H1 (cell line): ENCODE measurements at regions not wholly inside any gene's neighbourhood (a gene's known extent, or its start where the extent isn't known, plus 50 kb on each side); places are given as distances from the start of the nearest gene placed in this dataset.

ENCODE experiments used
- CEBPB ChIP-seq: IDR thresholded peaks from 2 replicates; pipeline ENCODE4 v1.6.1; 2012; ENCODE audit warnings: low read depth, low read length
- GABPA ChIP-seq: IDR thresholded peaks from 2 replicates; pipeline ENCODE4 v1.6.1; 2011; ENCODE audit warnings: mild to moderate bottlenecking, low read length, moderate library complexity, borderline replicate concordance; ENCODE audit not compliant: insufficient read depth
- GTF2F1 ChIP-seq: IDR thresholded peaks from 2 replicates; pipeline ENCODE4 v1.6.1; 2012; ENCODE audit warnings: low read depth, low read length, improper control_type of control experiment, borderline replicate concordance
- HDAC2 ChIP-seq, 2 experiments: fragments of 300-600 bp in 1 of 2; sonication (generic) in 1 of 2; IDR thresholded peaks; 2 replicates each; pipeline ENCODE4 v1.6.1; 2011 to 2012; ENCODE audit warnings: low read depth in 2 of 2, low read length in 2 of 2, mild to moderate bottlenecking in 2 of 2, moderate library complexity in 2 of 2, borderline replicate concordance in 1 of 2, inconsistent platforms in 1 of 2
- POLR2A ChIP-seq, 2 experiments: IDR thresholded peaks; 1 replicate in 1 of 2; 2 replicates in 1 of 2; pipeline ENCODE4 v1.6.1; 2011; ENCODE audit warnings: low read depth in 2 of 2, low read length in 2 of 2, mild to moderate bottlenecking in 2 of 2; ENCODE audit errors: control extremely low read depth in 1 of 2
- SAP30 ChIP-seq: fragments of 300-600 bp; sonication (generic); IDR thresholded peaks from 2 replicates; pipeline ENCODE4 v1.7.1; 2012; ENCODE audit warnings: low read length, moderate library complexity, mild to moderate bottlenecking, inconsistent platforms; ENCODE audit not compliant: insufficient read depth, insufficient replicate concordance
- SIN3A ChIP-seq, 2 experiments: IDR thresholded peaks in 1 of 2; conservative IDR thresholded peaks in 1 of 2; 2 replicates each; pipeline ENCODE4 v1.6.1; 2011 to 2012; ENCODE audit warnings: low read length in 2 of 2, improper control_type of control experiment in 1 of 2, low read depth in 1 of 2, mild to moderate bottlenecking in 1 of 2
- SIX5 ChIP-seq: IDR thresholded peaks from 2 replicates; pipeline ENCODE4 v1.6.1; 2011; ENCODE audit warnings: mild to moderate bottlenecking, low read depth, low read length
- SUZ12 ChIP-seq: fragments of 200-600 bp; sonication (generic); IDR thresholded peaks from 2 replicates; pipeline ENCODE4 v1.6.1; 2012; ENCODE audit warnings: mild to moderate bottlenecking, inconsistent platforms, low read length, moderate library complexity, mixed read lengths
- YY1 ChIP-seq: IDR thresholded peaks from 2 replicates; pipeline ENCODE4 v1.6.1; 2011; ENCODE audit warnings: low read depth, mild to moderate bottlenecking, low read length
- ZNF274 ChIP-seq: IDR thresholded peaks from 2 replicates; pipeline ENCODE4 v1.7.0; 2012; ENCODE audit warnings: low read length, borderline replicate concordance; ENCODE audit errors: extremely low read depth
- TF ChIP-seq, protein P1 (sequence below), 3 experiments: IDR thresholded peaks; 1 replicate in 2 of 3; 2 replicates in 1 of 3; pipeline versions ENCODE4 v1.5.1 to v1.6.1; 2011; ENCODE audit warnings: low read length in 3 of 3, mild to moderate bottlenecking in 3 of 3, inconsistent platforms in 2 of 3, low read depth in 1 of 3, moderate library complexity in 1 of 3; ENCODE audit not compliant: insufficient read depth in 1 of 3; ENCODE audit errors: control extremely low read depth in 1 of 3
- TF ChIP-seq, protein P2 (sequence below): IDR thresholded peaks from 2 replicates; pipeline ENCODE4 v1.6.1; 2011; ENCODE audit warnings: low read length, improper control_type of control experiment

DNA sequence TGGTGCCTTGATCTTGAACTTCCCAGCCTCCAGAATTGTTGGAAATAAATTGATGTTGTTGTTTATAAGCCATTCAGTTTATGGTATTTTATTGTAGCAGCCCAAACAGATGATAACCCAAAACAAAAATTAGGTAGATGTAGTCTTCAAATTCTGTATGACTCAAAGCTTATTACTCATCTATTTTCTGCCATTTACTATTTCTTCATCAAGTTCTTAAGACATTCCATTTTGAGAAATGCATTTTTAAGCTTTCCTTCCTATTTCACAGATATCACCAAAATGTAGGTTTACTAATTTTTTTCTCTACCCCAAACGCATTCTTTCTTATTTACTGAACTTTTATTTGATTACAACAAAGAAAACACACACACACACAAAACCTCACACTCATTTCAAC is 148.2 kb downstream of the RND3 start:
- TF ChIP-seq SIX5 = no peak
- no peak for TF ChIP-seq SAP30
- no peak for TF ChIP-seq GABPA
- no peak for TF ChIP-seq YY1
- no peak for TF ChIP-seq GTF2F1
- no peak for TF ChIP-seq SUZ12
- TF ChIP-seq ZNF274 = no peak
- TF ChIP-seq CEBPB = no peak
- TF ChIP-seq POLR2A (IDR thresholded peaks at IDR 0.05; ENCODE audit: control extremely low read depth in 1 of 2, low read depth in 2 of 2, low read length in 2 of 2) = no peak
- TF ChIP-seq, protein P1, sequence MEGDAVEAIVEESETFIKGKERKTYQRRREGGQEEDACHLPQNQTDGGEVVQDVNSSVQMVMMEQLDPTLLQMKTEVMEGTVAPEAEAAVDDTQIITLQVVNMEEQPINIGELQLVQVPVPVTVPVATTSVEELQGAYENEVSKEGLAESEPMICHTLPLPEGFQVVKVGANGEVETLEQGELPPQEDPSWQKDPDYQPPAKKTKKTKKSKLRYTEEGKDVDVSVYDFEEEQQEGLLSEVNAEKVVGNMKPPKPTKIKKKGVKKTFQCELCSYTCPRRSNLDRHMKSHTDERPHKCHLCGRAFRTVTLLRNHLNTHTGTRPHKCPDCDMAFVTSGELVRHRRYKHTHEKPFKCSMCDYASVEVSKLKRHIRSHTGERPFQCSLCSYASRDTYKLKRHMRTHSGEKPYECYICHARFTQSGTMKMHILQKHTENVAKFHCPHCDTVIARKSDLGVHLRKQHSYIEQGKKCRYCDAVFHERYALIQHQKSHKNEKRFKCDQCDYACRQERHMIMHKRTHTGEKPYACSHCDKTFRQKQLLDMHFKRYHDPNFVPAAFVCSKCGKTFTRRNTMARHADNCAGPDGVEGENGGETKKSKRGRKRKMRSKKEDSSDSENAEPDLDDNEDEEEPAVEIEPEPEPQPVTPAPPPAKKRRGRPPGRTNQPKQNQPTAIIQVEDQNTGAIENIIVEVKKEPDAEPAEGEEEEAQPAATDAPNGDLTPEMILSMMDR (IDR thresholded peaks at IDR 0.05; ENCODE audit: control extremely low read depth in 1 of 3, insufficient read depth in 1 of 3, low read depth in 1 of 3, low read length in 3 of 3) = no peak
- TF ChIP-seq, protein P2, sequence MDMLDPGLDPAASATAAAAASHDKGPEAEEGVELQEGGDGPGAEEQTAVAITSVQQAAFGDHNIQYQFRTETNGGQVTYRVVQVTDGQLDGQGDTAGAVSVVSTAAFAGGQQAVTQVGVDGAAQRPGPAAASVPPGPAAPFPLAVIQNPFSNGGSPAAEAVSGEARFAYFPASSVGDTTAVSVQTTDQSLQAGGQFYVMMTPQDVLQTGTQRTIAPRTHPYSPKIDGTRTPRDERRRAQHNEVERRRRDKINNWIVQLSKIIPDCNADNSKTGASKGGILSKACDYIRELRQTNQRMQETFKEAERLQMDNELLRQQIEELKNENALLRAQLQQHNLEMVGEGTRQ = no peak
- TF ChIP-seq SIN3A (conservative IDR thresholded peaks at IDR 0.05 in 1 of 2, IDR thresholded peaks at IDR 0.05 in 1 of 2; ENCODE audit: low read depth in 1 of 2, low read length in 2 of 2) = no peak
- TF ChIP-seq HDAC2 (IDR thresholded peaks at IDR 0.05; ENCODE audit: borderline replicate concordance in 1 of 2, low read depth in 2 of 2, low read length in 2 of 2) = no peak
